ENCODE measurements at regions not wholly inside any gene's neighbourhood (a gene's known extent, or its start where the extent isn't known, plus 50 kb on each side); places are given as distances from the start of the nearest gene placed in this dataset.

DNA sequence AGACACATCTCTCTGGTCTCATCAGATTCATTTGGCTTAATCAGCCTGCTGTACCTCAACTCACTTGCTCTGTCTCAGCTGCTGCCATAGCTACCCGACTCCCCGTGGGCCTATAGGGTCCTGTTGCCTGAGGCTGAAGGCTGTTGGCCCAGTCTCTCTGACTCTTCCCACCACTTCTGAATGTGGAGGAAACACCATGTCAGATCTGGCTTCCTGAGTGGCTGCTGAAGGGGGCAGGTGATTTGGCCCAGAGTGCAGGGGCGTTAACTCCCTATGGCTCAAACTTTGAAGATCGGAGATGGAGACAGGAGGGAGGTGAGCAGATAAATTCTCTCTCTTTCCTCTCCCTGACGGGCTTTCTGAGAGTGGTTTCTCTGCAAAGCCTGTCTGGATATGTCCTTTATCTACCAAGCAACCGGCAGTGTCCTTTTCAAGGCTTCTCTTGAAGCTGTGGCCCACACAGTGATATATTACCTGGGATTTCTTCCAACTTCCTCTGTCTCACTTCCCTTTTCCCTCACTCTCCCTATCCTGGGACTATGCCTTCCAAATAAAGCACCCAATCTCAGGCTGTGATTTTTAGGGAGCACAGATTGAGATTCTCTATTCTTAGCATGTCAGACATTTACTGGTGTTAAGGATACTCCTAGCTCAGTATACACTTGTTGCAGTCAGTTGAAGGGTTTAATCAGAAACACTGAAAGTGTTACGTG lies 334.9 kb upstream of the TBC1D5 start:
- Histone ChIP-seq H3K36me3 (ENCODE audit: low read length) (no peaks in the 10 kb centered on the region), H3K9me2 (replicated peaks; ENCODE audit: insufficient read depth, low read length) (no peaks in the 10 kb centered on the region), H2AFZ (ENCODE audit: low read depth, low read length, severe bottlenecking) (no peak overlapping the region), H3K79me2 (ENCODE audit: insufficient read depth, low read length) (no peaks in the 10 kb centered on the region), H4K20me1 (ENCODE audit: low read depth, low read length) (no peaks in the 10 kb centered on the region), H3K9me3 (ENCODE audit: insufficient read depth, low read length) (no peaks in the 10 kb centered on the region), H3K27ac (ENCODE audit: low read depth, low read length) (no peak overlapping the region), H3K4me3 (ENCODE audit: insufficient read depth, low read length, poor library complexity, severe bottlenecking) (no peak overlapping the region), H3F3A (ENCODE audit: insufficient read depth) (no peaks in the 10 kb centered on the region), H3K27me3 (ENCODE audit: low read length) (no peaks in the 10 kb centered on the region), H3K9ac (ENCODE audit: low read length) (no peak overlapping the region), H3K4me2 (ENCODE audit: low read depth, low read length, poor library complexity, severe bottlenecking) (no peak overlapping the region)
- TF ChIP-seq EZH2phosphoT487 (conservative IDR thresholded peaks at IDR 0.05; ENCODE audit: low read length): no peak
- TF ChIP-seq, protein P1, sequence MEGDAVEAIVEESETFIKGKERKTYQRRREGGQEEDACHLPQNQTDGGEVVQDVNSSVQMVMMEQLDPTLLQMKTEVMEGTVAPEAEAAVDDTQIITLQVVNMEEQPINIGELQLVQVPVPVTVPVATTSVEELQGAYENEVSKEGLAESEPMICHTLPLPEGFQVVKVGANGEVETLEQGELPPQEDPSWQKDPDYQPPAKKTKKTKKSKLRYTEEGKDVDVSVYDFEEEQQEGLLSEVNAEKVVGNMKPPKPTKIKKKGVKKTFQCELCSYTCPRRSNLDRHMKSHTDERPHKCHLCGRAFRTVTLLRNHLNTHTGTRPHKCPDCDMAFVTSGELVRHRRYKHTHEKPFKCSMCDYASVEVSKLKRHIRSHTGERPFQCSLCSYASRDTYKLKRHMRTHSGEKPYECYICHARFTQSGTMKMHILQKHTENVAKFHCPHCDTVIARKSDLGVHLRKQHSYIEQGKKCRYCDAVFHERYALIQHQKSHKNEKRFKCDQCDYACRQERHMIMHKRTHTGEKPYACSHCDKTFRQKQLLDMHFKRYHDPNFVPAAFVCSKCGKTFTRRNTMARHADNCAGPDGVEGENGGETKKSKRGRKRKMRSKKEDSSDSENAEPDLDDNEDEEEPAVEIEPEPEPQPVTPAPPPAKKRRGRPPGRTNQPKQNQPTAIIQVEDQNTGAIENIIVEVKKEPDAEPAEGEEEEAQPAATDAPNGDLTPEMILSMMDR (IDR thresholded peaks at IDR 0.05; ENCODE audit: insufficient read depth, low read length, poor library complexity, severe bottlenecking): no peak

DNA sequence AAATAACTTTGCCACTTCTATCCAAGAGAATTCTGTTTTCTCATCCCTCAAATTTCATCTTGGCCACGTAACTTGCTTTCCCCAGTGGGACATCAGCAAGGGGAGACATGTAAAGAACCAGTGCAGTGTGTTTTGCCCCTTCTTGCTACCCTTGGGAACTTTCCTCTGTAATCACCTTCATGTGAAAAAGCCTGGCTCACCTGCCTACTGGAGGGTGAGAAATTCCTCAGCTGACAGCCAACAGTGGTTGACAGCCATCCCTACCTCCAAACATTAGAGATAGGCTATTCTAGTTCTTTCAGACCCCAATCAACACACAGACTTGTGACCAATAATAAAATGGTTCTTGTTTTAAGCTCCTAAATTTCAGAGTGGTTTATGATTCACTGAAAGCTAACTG lies 333.9 kb upstream of the TBC1D5 start:
- Histone ChIP-seq H3K9me2 (replicated peaks; ENCODE audit: insufficient read depth, low read length) (no peaks in the 10 kb centered on the region), H3K9ac (ENCODE audit: low read length) (no peak overlapping the region)

DNA sequence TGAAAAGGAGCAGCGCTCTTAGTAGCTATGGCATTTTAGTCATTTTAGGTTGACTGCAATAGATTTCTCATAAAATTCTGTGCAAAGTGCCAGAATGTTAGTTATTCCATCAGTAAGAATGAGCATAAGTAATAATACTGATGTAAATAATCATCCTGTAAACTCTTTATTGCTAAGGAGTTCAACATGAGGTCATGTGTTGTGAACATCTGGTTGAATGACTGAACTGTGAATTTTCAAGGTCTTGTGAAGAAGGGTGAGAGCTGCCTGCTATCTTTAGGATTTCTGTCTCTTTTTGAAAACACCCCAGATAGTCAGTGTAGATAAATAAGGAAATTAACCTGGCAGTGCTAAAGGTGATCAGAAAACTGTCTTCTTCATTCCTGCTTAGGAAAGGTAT lies 333.4 kb upstream of the TBC1D5 start:
- H3K9ac ChIP-seq (ENCODE audit: low read length): no peak overlapping the region
- TF ChIP-seq, protein P1 (IDR thresholded peaks at IDR 0.05; ENCODE audit: insufficient read depth, low read length, poor library complexity, severe bottlenecking): no peak
- no peak for TF ChIP-seq EZH2phosphoT487 (conservative IDR thresholded peaks at IDR 0.05; ENCODE audit: low read length)
- H3K4me3 ChIP-seq (ENCODE audit: insufficient read depth, low read length, poor library complexity, severe bottlenecking): no peak overlapping the region
- H3K9me3 ChIP-seq (ENCODE audit: insufficient read depth, low read length): no peaks in the 10 kb centered on the region
- no peaks in the 10 kb centered on the region for H3F3A ChIP-seq (ENCODE audit: insufficient read depth)
- H3K27me3 ChIP-seq (ENCODE audit: low read length): no peaks in the 10 kb centered on the region
- no peaks in the 10 kb centered on the region for H3K79me2 ChIP-seq (ENCODE audit: insufficient read depth, low read length)
- H3K36me3 ChIP-seq (ENCODE audit: low read length): no peaks in the 10 kb centered on the region
- H2AFZ ChIP-seq (ENCODE audit: low read depth, low read length, severe bottlenecking): no peak overlapping the region
- no peaks in the 10 kb centered on the region for H4K20me1 ChIP-seq (ENCODE audit: low read depth, low read length)
- H3K27ac ChIP-seq (ENCODE audit: low read depth, low read length): no peak overlapping the region
- no peak overlapping the region for H3K4me2 ChIP-seq (ENCODE audit: low read depth, low read length, poor library complexity, severe bottlenecking)
- H3K9me2 ChIP-seq (replicated peaks; ENCODE audit: insufficient read depth, low read length): no peaks in the 10 kb centered on the region

More for the DNA sequence above, 333.9 kb upstream of the TBC1D5 start:
- Histone ChIP-seq H3K4me2 (ENCODE audit: low read depth, low read length, poor library complexity, severe bottlenecking) (no peak overlapping the region), H3K4me3 (ENCODE audit: insufficient read depth, low read length, poor library complexity, severe bottlenecking) (no peak overlapping the region), H2AFZ (ENCODE audit: low read depth, low read length, severe bottlenecking) (no peak overlapping the region), H3K27me3 (ENCODE audit: low read length) (no peaks in the 10 kb centered on the region), H3K27ac (ENCODE audit: low read depth, low read length) (no peak overlapping the region), H3F3A (ENCODE audit: insufficient read depth) (no peaks in the 10 kb centered on the region), H4K20me1 (ENCODE audit: low read depth, low read length) (no peaks in the 10 kb centered on the region), H3K9me3 (ENCODE audit: insufficient read depth, low read length) (no peaks in the 10 kb centered on the region), H3K79me2 (ENCODE audit: insufficient read depth, low read length) (no peaks in the 10 kb centered on the region), H3K36me3 (ENCODE audit: low read length) (no peaks in the 10 kb centered on the region)
- TF ChIP-seq, protein P1 (IDR thresholded peaks at IDR 0.05; ENCODE audit: insufficient read depth, low read length, poor library complexity, severe bottlenecking): no peak
- no peak for TF ChIP-seq EZH2phosphoT487 (conservative IDR thresholded peaks at IDR 0.05; ENCODE audit: low read length)

All from SU-DHL-6 (cell line).